ENCODE measurements at regions not wholly inside any gene's neighbourhood (a gene's known extent, or its start where the extent isn't known, plus 50 kb on each side); places are given as distances from the start of the nearest gene placed in this dataset.

DNA sequence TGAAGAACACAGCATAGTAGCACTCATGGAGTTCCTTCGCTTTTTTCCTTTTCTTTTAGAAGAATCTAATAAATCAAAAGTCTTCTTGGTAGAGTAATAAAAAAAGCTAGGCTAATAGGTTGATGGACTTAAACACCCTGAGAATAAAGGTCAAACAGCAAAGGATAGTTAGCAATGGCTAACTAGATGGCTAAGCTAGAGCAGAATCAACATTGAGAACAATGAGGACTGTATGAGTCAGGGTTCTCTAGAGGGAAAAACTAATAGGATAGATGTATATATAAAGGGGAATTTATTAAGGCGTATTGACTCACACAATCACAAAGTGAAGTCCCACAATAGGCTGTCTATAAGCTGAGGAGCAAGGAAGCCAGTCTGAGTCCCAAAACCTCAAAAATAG lies 550.9 kb downstream of the GLUD2 start:
- no peak for DNase-seq (ENCODE audit: low read depth)
- H3K4me3 ChIP-seq (ENCODE audit: low read depth, low read length): no peak overlapping the region
- TF ChIP-seq, protein P1, sequence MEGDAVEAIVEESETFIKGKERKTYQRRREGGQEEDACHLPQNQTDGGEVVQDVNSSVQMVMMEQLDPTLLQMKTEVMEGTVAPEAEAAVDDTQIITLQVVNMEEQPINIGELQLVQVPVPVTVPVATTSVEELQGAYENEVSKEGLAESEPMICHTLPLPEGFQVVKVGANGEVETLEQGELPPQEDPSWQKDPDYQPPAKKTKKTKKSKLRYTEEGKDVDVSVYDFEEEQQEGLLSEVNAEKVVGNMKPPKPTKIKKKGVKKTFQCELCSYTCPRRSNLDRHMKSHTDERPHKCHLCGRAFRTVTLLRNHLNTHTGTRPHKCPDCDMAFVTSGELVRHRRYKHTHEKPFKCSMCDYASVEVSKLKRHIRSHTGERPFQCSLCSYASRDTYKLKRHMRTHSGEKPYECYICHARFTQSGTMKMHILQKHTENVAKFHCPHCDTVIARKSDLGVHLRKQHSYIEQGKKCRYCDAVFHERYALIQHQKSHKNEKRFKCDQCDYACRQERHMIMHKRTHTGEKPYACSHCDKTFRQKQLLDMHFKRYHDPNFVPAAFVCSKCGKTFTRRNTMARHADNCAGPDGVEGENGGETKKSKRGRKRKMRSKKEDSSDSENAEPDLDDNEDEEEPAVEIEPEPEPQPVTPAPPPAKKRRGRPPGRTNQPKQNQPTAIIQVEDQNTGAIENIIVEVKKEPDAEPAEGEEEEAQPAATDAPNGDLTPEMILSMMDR (IDR thresholded peaks at IDR 0.05; ENCODE audit: low read depth, low read length): no peak
- TF ChIP-seq POLR2A (IDR thresholded peaks at IDR 0.05; ENCODE audit: extremely low read depth, insufficient read length): no peak
- TF ChIP-seq, protein P2, sequence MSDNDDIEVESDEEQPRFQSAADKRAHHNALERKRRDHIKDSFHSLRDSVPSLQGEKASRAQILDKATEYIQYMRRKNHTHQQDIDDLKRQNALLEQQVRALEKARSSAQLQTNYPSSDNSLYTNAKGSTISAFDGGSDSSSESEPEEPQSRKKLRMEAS (IDR thresholded peaks at IDR 0.05; ENCODE audit: low read depth, low read length): no peak
- no peak for TF ChIP-seq MYC (IDR thresholded peaks at IDR 0.05; ENCODE audit: low read depth, low read length)

DNA sequence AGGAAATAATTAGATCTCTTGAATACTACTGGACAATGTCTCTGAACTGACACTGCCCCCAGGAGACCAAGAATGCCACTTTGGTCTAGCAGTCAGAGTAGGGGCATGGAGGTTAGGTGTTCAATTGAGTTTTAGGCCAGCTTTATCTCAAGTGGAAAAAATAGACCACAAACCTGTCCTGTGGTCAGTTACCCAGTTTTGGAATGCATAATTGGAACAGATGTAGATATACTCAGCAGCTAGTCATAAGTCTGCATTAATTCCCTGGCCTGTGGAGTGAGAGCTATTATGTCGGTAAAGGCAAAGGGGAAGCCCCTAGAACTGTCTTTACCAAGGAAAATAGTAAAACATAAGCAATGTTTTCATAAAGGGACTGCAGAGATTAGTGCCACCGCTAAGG lies 587.7 kb downstream of the GLUD2 start:
- no peak for DNase-seq (ENCODE audit: low read depth)
- TF ChIP-seq, protein P2 (IDR thresholded peaks at IDR 0.05; ENCODE audit: low read depth, low read length): no peak
- TF ChIP-seq, protein P1 (IDR thresholded peaks at IDR 0.05; ENCODE audit: low read depth, low read length): no peak
- no peak overlapping the region for H3K4me3 ChIP-seq (ENCODE audit: low read depth, low read length)

DNA sequence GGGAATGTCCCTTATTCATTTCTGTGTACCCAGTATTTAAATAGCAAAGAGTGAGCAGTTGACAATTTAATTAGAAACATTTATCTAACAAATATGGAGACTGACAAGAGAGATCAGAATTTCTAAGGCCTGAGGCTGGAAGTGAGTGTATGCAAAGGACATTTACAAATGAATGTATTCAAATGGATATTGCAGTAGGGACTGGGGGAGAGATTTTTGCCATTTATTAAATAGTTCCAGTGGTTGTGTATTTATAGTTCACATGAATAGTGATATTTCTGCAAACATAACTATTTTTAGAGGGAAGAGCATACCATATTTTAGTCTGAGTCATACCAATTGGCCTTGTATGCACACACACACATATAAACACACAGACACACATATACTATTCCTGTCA lies 592.4 kb downstream of the GLUD2 start:
- H3K4me3 ChIP-seq (ENCODE audit: low read depth, low read length): no peak overlapping the region
- TF ChIP-seq MYC (IDR thresholded peaks at IDR 0.05; ENCODE audit: low read depth, low read length): no peak
- no peak for TF ChIP-seq POLR2A (IDR thresholded peaks at IDR 0.05; ENCODE audit: extremely low read depth, insufficient read length)
- TF ChIP-seq, protein P1 (IDR thresholded peaks at IDR 0.05; ENCODE audit: low read depth, low read length): no peak
- TF ChIP-seq, protein P2 (IDR thresholded peaks at IDR 0.05; ENCODE audit: low read depth, low read length): no peak
- no peak for DNase-seq (ENCODE audit: low read depth)

DNA sequence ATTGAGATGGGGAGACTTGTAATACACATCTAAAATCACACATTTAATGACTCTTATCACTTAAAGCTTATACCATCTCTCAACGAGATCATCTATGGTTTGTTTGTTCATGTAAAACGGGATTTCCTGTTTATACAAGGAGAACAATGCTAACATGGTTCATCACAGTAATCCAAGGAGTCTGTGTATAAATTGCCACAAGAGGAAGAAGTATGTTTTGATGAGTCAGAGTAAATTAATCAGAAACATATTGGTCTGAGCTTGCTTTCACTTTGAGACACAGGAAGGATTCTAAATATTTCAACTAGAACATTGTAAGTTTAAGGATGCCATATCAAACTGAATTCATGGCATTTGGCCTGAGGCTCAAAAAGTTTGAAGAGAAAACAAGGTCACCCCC lies 594.1 kb downstream of the GLUD2 start:
- DNase-seq (ENCODE audit: low read depth): no peak
- no peak overlapping the region for H3K4me3 ChIP-seq (ENCODE audit: low read depth, low read length)
- TF ChIP-seq, protein P2 (IDR thresholded peaks at IDR 0.05; ENCODE audit: low read depth, low read length): no peak
- TF ChIP-seq MYC (IDR thresholded peaks at IDR 0.05; ENCODE audit: low read depth, low read length) (no peak), POLR2A (IDR thresholded peaks at IDR 0.05; ENCODE audit: extremely low read depth, insufficient read length) (no peak)
- TF ChIP-seq, protein P1 (IDR thresholded peaks at IDR 0.05; ENCODE audit: low read depth, low read length): no peak

DNA sequence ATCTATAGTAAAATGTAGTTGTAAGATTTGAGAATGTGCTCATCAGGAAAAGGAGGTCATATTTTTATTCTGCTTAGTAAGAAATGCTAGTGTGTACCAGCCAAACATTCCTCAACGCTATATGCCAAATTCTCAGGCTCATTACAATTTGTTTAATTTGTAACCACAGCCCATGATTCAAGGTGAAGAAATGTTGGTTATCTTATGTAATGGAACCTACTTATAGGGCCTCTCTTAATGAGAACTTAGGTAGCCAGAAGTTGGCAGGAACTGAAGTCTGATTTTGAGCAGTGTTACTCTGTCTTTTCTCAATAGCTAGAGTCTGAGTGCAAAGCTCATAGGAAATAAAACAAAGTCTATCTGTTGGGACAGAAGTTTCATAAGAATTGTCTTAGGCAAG lies 595.0 kb downstream of the GLUD2 start:
- TF ChIP-seq, protein P1 (IDR thresholded peaks at IDR 0.05; ENCODE audit: low read depth, low read length): no peak
- no peak for TF ChIP-seq POLR2A (IDR thresholded peaks at IDR 0.05; ENCODE audit: extremely low read depth, insufficient read length)
- TF ChIP-seq, protein P2 (IDR thresholded peaks at IDR 0.05; ENCODE audit: low read depth, low read length): no peak
- TF ChIP-seq MYC (IDR thresholded peaks at IDR 0.05; ENCODE audit: low read depth, low read length): no peak
- no peak overlapping the region for H3K4me3 ChIP-seq (ENCODE audit: low read depth, low read length)
- no peak for DNase-seq (ENCODE audit: low read depth)

DNA sequence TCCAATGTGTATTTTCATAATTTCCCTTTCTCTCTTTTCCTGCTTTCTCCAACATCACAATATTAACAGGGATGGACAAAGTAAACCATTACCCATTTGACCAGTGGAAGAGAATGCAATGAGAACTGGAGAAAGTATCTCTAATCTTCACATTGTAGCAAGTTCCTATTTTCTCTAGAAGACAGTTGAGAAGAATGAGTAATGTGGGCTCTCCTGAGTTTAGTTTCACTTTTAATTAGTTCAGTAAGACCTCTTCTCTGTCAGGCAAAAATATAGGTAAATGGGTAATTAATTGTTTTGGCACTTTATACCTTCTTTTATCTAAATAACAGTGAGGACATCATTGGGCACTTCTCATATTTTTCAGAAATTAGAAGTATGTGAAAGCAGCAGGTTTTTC lies 602.0 kb downstream of the GLUD2 start:
- peak; percentile 1 for DNase-seq (ENCODE audit: low read depth)
- TF ChIP-seq, protein P1 (IDR thresholded peaks at IDR 0.05; ENCODE audit: low read depth, low read length): no peak
- no peak for TF ChIP-seq POLR2A (IDR thresholded peaks at IDR 0.05; ENCODE audit: extremely low read depth, insufficient read length)
- TF ChIP-seq, protein P2 (IDR thresholded peaks at IDR 0.05; ENCODE audit: low read depth, low read length): no peak
- TF ChIP-seq MYC (IDR thresholded peaks at IDR 0.05; ENCODE audit: low read depth, low read length): no peak

More for the DNA sequence above, 602.0 kb downstream of the GLUD2 start:
- no peak overlapping the region for H3K4me3 ChIP-seq (ENCODE audit: low read depth, low read length)

Measured in NB4 (cell line).